ENCODE measurements at regions not wholly inside any gene's neighbourhood (a gene's known extent, or its start where the extent isn't known, plus 50 kb on each side); places are given as distances from the start of the nearest gene placed in this dataset.

DNA sequence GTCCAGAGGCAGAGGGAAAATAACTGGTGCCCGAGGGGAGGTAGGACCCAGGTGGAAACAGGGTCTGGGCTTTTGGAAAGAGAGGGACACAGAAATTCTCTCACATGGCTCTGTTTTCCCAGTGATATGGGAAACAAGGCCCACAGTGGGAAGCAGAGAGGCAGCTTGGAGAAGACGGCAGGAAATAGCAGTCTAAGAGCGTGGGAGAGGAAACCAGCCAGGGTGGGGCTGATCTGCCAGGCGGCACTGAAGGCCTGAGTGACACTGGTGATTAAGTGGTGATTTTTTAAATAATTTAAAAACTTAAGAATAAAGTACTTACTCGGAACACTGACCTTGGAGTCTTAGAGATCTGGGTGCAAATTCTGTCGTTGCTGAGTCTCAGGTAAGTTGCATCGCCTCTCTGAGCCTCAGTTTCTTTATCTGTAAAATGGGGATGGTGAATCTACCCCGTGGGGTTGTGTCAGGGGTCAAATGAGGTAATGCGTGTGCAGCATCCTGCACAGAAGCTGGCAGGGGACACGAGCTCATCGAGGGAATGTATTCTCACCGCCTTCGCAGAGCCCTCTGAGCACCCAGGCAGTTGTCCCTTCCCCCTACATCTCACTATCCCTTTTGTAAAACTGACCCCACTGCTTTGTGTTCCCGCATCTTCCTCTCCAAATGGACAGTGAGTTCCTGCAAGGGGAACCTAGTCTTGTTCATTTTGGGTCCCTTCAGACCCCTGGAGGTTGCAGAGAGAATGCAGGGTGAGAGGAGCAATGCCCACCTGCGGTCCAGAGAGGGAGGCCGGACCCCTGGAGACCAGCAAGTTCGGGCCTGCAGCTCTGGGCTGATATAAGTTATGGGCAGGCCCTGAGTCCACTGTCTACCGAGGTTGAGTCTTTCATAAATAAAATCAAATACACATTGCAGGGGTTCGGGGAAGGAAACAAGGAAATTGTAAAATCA, 228.6 kb upstream of the PMEPA1 start:
- H3K36me3 ChIP-seq, result no peaks in the 10 kb centered on the region
- H3K27me3 ChIP-seq, result no peaks in the 10 kb centered on the region
- no peak for DNase-seq (ENCODE audit: low spot score in 2 of 2)
- H3K4me3 ChIP-seq, result no peak overlapping the region
- no peaks in the 10 kb centered on the region for H3K9me3 ChIP-seq
- intact Hi-C loops (cut with DNase I), result no loop called here
- H3K4me1 ChIP-seq, result peaks cover 0 to 11% of the 10 kb centered on the region in 2 donors
- H3K27ac ChIP-seq, result peak overlapping the region; percentile 37 to 40
- TF ChIP-seq, protein P1, sequence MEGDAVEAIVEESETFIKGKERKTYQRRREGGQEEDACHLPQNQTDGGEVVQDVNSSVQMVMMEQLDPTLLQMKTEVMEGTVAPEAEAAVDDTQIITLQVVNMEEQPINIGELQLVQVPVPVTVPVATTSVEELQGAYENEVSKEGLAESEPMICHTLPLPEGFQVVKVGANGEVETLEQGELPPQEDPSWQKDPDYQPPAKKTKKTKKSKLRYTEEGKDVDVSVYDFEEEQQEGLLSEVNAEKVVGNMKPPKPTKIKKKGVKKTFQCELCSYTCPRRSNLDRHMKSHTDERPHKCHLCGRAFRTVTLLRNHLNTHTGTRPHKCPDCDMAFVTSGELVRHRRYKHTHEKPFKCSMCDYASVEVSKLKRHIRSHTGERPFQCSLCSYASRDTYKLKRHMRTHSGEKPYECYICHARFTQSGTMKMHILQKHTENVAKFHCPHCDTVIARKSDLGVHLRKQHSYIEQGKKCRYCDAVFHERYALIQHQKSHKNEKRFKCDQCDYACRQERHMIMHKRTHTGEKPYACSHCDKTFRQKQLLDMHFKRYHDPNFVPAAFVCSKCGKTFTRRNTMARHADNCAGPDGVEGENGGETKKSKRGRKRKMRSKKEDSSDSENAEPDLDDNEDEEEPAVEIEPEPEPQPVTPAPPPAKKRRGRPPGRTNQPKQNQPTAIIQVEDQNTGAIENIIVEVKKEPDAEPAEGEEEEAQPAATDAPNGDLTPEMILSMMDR (IDR thresholded peaks at IDR 0.05), result no peak

DNA sequence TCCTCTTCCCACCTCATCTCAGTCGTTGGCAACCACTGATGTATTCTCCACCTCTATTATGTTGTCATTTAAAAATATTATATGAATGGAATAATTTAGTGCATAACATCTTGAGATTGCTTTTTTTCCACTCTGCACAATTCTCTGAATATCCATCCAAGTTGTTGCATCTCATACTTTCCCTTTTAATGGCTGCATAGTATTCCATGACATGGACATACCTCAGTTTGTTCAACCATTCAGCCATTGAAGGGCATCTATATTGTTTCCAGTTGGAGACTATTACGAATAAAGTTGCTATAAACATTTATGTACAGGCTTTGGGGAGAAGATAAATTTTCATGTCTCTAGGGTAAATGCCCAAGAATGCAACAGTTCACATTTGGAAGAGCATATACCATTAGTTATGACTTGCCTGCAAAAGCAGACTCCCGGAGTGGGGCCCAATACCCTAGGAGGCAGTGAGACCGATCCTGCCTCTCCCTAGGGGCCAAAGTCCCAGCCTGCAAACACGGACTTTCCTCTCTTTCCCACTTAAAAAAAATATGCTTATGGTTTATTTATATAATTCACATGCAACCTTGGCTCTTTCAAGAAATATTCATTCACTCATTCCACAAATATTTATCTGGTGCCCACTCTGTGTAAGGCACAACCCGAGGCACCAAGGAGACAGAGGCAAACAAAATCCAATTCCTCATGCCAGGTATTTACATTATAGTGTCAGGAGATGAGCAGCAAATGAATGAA, 227.0 kb upstream of the PMEPA1 start:
- Histone ChIP-seq H3K27ac (no peak overlapping the region), H3K9me3 (no peaks in the 10 kb centered on the region), H3K4me3 (no peak overlapping the region), H3K36me3 (no peaks in the 10 kb centered on the region), H3K27me3 (no peaks in the 10 kb centered on the region), H3K4me1 (peaks cover 0 to 11% of the 10 kb centered on the region in 2 donors)
- no peak for DNase-seq (ENCODE audit: low spot score in 2 of 2)
- TF ChIP-seq, protein P1 (IDR thresholded peaks at IDR 0.05), result no peak
- intact Hi-C loops (cut with DNase I), result no loop called here

DNA sequence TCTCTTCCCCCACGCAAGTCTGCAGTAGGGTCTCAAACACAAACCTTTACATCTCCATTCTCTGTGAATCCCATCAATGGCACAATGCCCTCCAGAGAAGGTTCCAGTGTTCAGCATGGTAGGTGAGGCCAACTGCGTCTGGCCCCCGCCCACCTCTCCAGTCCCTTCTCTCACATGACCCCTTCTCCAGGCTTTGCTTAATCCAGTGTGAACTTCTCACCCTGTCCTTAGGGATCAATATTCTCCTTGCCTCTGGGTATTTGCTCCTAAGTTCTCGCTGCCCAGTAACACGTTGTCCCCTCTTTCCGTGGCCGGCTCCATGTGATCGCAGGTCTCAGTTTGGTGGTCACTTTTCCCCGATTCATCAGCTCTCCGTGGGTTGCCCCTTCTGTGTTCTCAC, 225.1 kb upstream of the PMEPA1 start:
- Histone ChIP-seq H3K4me1 (peaks cover 0 to 11% of the 10 kb centered on the region in 2 donors), H3K36me3 (no peaks in the 10 kb centered on the region), H3K4me3 (no peak overlapping the region), H3K9me3 (no peaks in the 10 kb centered on the region), H3K27me3 (no peaks in the 10 kb centered on the region), H3K27ac (no peak overlapping the region)
- TF ChIP-seq, protein P1 (IDR thresholded peaks at IDR 0.05), result no peak
- intact Hi-C loops (cut with DNase I), result no loop called here
- DNase-seq (ENCODE audit: low spot score in 2 of 2), result no peak

DNA sequence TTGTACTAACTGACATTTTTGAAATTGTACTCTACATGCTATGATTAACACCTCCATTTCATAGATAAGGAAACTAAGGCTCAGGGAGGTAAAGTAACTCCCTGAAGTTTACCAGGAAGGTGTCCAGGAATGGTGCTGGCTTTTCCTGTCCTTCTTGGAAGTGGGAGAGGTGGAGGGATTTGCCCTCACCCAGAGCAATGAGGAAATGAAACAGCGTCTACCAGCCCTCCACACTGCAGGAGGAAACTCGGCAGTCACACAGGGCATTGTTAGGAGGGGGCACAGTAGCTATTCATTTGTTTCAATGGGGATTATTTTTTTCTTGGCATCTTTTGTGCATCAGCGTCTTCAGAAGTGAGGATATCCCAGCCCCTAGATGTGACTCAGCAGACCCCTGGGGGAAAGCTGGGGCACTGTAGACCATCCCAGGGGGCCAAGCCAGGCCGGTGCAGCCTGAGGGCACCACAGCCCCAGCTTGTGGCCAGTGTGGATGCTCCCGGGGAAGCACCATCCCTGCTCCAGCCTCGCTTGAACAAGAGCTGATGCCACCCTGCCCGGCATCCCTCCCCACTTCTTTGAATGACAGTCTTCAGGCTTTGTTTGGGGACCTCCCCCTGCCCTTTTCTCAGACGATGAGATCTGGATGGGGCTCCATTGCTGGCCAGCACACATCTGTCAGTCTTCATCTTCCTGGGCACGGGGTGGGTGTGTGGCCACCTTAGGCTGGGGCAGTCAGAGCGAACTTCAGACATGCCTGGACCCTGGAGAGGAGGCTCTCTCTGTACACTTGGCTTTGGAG, 224.4 kb upstream of the PMEPA1 start:
- no peak overlapping the region for H3K27ac ChIP-seq
- no peaks in the 10 kb centered on the region for H3K9me3 ChIP-seq
- no peaks in the 10 kb centered on the region for H3K27me3 ChIP-seq
- DNase-seq (ENCODE audit: low spot score in 2 of 2), result no peak
- intact Hi-C loops (cut with DNase I), result no loop called here
- H3K36me3 ChIP-seq, result no peaks in the 10 kb centered on the region
- H3K4me3 ChIP-seq, result no peak overlapping the region
- H3K4me1 ChIP-seq, result peaks cover 0 to 11% of the 10 kb centered on the region in 2 donors
- TF ChIP-seq, protein P1 (IDR thresholded peaks at IDR 0.05), result no peak

DNA sequence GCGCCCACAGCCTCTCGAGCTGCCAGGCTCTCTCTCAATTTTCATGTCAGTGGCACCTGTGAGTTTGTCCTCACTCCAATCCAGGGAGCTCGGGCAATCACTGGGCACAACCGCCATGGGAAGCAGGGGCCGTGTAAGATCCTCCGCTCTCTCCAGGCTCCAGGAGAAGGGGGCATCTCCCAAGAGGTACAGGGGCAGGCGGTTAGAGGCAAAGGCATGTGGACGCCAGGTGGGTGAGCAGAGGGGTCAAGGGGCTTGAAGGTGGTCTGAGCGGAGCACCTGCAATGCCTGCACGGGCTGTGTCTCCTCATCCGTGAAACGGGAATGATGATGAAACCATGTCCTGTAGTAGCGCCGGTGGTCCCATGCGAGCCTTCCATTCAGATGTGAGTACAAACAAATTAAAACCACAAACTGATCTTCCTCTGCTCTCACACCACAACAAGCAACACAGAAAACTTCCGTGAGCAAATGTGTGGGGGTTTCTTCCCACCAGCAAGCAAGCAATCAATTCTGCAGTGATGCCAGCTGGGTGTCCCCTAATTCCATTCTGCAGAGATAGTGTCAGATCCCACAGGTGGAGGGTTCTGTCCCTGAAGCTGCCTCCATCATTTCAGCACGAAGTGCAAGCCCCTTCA, 222.5 kb upstream of the PMEPA1 start:
- H3K9me3 ChIP-seq, result no peaks in the 10 kb centered on the region
- no peak overlapping the region for H3K4me3 ChIP-seq
- H3K36me3 ChIP-seq, result no peaks in the 10 kb centered on the region
- DNase-seq (ENCODE audit: low spot score in 2 of 2), result no peak
- no peaks in the 10 kb centered on the region for H3K27me3 ChIP-seq
- TF ChIP-seq, protein P1 (IDR thresholded peaks at IDR 0.05), result no peak
- intact Hi-C loops (cut with DNase I), result no loop called here
- peaks cover 0 to under 1% of the 10 kb centered on the region in 2 donors for H3K4me1 ChIP-seq
- H3K27ac ChIP-seq, result no peak overlapping the region

Data from ascending aorta (tissue), 2 donors.